Tibial nerve (tissue), 4 donors: ENCODE measurements at regions not wholly inside any gene's neighbourhood (a gene's known extent, or its start where the extent isn't known, plus 50 kb on each side); places are given as distances from the start of the nearest gene placed in this dataset.

ENCODE experiments used
- DNase-seq, 2 donors: peaks; one replicate each; pipeline ENCODE4 v3.0.0-alpha.2; 2019; ENCODE audit warnings: low spot score in 2 of 2
- H3K27ac ChIP-seq, 4 donors: fragments of 200-600 bp; sonication (generic) in 3 of 4; one replicate each; pipeline ENCODE4 v1.5.1; 2017 to 2019; ENCODE audit warnings: mild to moderate bottlenecking in 1 of 4
- H3K27me3 ChIP-seq, 2 donors: fragments of 200-600 bp; sonication (generic) in 1 of 2; one replicate each; pipeline versions ENCODE4 v1.5.1 to v1.6.0; 2017 to 2019
- H3K36me3 ChIP-seq, 3 donors: fragments of 200-600 bp; sonication (generic); one replicate each; pipeline ENCODE4 v1.5.1; 2018 to 2019
- H3K4me1 ChIP-seq, 4 donors: fragments of 200-600 bp; sonication (generic) in 3 of 4; one replicate each; pipeline ENCODE4 v1.5.1; 2017 to 2019
- H3K4me3 ChIP-seq, 4 donors: fragments of 200-600 bp; sonication (generic) in 3 of 4; one replicate each; pipeline ENCODE4 v1.5.1; 2017 to 2019; ENCODE audit warnings: mild to moderate bottlenecking in 1 of 4, moderate library complexity in 1 of 4
- H3K9me3 ChIP-seq, 4 donors: fragments of 200-600 bp; sonication (generic) in 3 of 4; one replicate each; pipeline ENCODE4 v1.5.1; 2017 to 2019
- CTCF ChIP-seq, 5 experiments: fragments of 200-600 bp in 3 of 5; fragments of 450-650 bp in 2 of 5; sonication (generic) in 3 of 5; IDR thresholded peaks; one replicate each; pipeline ENCODE4 v1.5.1; 2016 to 2019; ENCODE audit warnings: antibody characterized with exemption in 5 of 5, mild to moderate bottlenecking in 3 of 5, moderate library complexity in 2 of 5
- EP300 ChIP-seq, 2 donors: sonication (generic); formaldehyde crosslinking; IDR thresholded peaks; one replicate each; pipeline ENCODE4 v1.6.1; 2017; ENCODE audit warnings: antibody characterized with exemption in 2 of 2, mild to moderate bottlenecking in 1 of 2
- POLR2A ChIP-seq, 2 donors: fragments of 450-650 bp; IDR thresholded peaks; one replicate each; pipeline ENCODE4 v1.6.1; 2017; ENCODE audit warnings: antibody characterized with exemption in 2 of 2, mild to moderate bottlenecking in 2 of 2, moderate library complexity in 2 of 2
- WGBS, 2 donors: methylation state at CpG; one replicate each; pipeline ENCODE4 v1.1.5; 2018; 5-methylcytosine and 5-hydroxymethylcytosine counted together

DNA sequence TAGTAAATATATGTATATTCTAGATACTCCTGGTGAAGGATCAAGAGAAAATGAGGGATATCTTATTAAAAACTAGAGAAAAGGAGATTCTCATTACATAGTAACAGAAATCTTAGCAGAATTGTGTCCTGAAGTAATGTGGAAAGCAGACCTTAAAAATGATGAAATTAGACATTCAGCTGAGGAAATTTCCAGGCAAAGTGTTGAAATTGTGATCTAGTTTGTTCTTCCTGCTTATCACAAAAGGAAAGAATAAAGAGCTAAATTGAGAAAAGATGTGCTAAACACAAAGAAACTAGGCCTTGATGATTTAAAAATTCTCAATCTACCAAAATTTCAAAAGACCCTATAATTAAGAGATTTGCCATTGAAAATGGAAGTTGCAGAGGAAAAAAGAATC, 362.6 kb upstream of the PLSCR5 start:
- Histone ChIP-seq H3K4me3 (no peak overlapping the region), H3K4me1 (no peaks in the 10 kb centered on the region), H3K36me3 (no peaks in the 10 kb centered on the region), H3K27ac (no peak overlapping the region), H3K9me3 (no peaks in the 10 kb centered on the region), H3K27me3 (no peaks in the 10 kb centered on the region)
- TF ChIP-seq EP300 (IDR thresholded peaks at IDR 0.05) (no peak), POLR2A (IDR thresholded peaks at IDR 0.05) (no peak), CTCF (IDR thresholded peaks at IDR 0.05) (no peak)
- no peak for DNase-seq

DNA sequence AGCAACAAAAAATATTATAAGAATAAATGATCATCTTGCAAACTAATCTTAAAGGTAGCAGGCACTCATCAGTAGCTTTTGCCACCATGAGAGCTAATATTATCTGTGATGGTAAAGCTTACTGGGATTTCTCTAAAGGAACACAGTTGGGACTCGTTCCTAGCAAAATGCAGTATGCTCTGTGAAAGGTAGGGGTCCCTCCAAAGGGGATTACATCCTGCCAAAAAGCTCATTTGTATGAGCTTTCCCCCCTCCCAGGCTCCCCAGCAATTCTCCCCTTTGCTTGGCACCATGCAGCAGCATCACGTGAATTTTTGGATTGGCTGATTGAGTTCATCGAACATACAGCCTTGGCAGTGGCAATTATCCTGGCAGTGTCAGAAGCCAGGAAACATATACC, 361.0 kb upstream of the PLSCR5 start:
- DNase-seq = no peak
- peaks cover 0 to 5% (median 0%) of the 10 kb centered on the region in 4 donors for H3K9me3 ChIP-seq
- no peaks in the 10 kb centered on the region for H3K27me3 ChIP-seq
- TF ChIP-seq EP300 (IDR thresholded peaks at IDR 0.05) (no peak), CTCF (IDR thresholded peaks at IDR 0.05) (no peak), POLR2A (IDR thresholded peaks at IDR 0.05) (no peak)
- H3K36me3 ChIP-seq = no peaks in the 10 kb centered on the region
- no peak overlapping the region for H3K4me3 ChIP-seq
- H3K4me1 ChIP-seq = no peaks in the 10 kb centered on the region
- no peak overlapping the region for H3K27ac ChIP-seq
- 92% methylated on average over 3 of the region's 3 CpGs for WGBS, 2 donors

DNA sequence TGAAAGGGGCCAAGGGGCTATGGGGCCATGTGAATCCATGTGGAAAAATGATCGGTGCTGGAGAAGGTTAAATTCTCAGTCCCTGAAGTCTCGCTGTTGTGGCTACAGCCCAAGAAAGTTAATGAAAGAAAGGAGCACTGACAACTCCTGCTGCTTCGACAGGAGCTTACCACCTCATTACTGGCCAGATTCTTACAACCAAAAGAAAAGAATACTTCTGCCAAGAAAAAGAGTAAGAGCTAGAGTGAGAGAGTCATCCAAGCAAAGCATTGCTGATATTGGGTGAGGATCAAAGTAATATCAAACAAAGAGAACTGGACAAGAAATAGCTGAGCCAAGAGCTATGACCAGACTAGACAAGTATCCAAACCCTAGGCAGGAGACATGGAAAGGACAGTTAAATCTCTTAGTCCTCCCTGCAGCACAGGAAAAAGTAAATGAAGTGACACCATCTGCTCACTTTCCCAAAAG, 348.4 kb upstream of the PLSCR5 start:
- no peak for DNase-seq
- no peak overlapping the region for H3K27ac ChIP-seq
- no peaks in the 10 kb centered on the region for H3K36me3 ChIP-seq
- H3K27me3 ChIP-seq = no peaks in the 10 kb centered on the region
- WGBS, 2 donors = 30 to 43% methylated on average over 3 of the region's 3 CpGs
- no peak overlapping the region for H3K4me3 ChIP-seq
- TF ChIP-seq EP300 (IDR thresholded peaks at IDR 0.05) = no peak
- no peak for TF ChIP-seq CTCF (IDR thresholded peaks at IDR 0.05)
- TF ChIP-seq POLR2A (IDR thresholded peaks at IDR 0.05) = no peak
- no peaks in the 10 kb centered on the region for H3K9me3 ChIP-seq
- H3K4me1 ChIP-seq = no peaks in the 10 kb centered on the region

DNA sequence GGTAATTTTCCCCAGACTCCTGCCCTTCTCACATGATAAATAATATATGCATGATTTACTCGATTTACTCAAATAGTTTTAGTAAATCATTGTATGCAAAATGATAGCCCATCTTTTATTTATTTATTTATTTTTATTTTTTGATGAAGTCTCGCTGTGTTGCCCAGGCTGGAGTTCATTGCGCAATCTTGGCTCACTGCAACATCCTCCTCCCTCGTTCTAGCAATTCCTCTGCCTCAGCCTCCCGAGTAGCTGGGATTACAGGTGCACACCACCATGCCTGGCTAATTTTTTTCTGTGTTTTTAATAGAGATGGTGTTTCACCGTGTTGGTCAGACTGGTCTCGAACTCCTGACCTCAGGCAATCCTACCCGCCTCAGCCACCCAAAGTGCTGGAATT, 343.8 kb upstream of the PLSCR5 start:
- no peaks in the 10 kb centered on the region for H3K27me3 ChIP-seq
- 93 to 96% methylated on average over 8 of the region's 8 CpGs for WGBS, 2 donors
- no peak overlapping the region for H3K4me3 ChIP-seq
- TF ChIP-seq CTCF (IDR thresholded peaks at IDR 0.05) = no peak
- TF ChIP-seq EP300 (IDR thresholded peaks at IDR 0.05) = no peak
- TF ChIP-seq POLR2A (IDR thresholded peaks at IDR 0.05) = no peak
- H3K4me1 ChIP-seq = no peaks in the 10 kb centered on the region
- H3K36me3 ChIP-seq = no peaks in the 10 kb centered on the region
- H3K27ac ChIP-seq = no peak overlapping the region
- H3K9me3 ChIP-seq = no peaks in the 10 kb centered on the region
- DNase-seq = no peak

DNA sequence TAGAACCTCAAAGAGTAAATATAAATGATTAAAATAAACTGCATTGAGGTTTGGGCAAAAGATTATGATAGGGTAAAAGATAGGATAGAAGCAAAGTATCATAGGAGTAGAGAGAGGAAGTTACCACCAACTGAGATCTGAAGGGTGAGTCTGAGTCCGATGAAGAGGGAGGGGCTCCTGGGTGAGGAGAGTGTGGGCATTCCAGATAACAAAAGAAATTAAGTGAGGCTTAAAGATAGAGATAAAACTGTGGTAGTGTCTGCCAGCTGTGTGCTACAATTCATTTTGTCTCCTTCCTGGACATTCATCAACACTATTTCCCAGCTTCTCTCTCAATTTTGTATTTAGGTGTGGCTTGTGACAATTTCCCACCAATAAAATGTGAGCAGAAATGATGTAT, 343.0 kb upstream of the PLSCR5 start:
- no peak for DNase-seq
- no peak for TF ChIP-seq CTCF (IDR thresholded peaks at IDR 0.05)
- no peak for TF ChIP-seq POLR2A (IDR thresholded peaks at IDR 0.05)
- no peak for TF ChIP-seq EP300 (IDR thresholded peaks at IDR 0.05)
- WGBS, 2 donors = 69 to 70% methylated on average over 1 of the region's 1 CpG
- Histone ChIP-seq H3K9me3 (no peaks in the 10 kb centered on the region), H3K27me3 (no peaks in the 10 kb centered on the region), H3K36me3 (no peaks in the 10 kb centered on the region), H3K4me3 (no peak overlapping the region), H3K4me1 (no peaks in the 10 kb centered on the region), H3K27ac (no peak overlapping the region)
